HEK293 (cell line): ENCODE measurements at regions not wholly inside any gene's neighbourhood (a gene's known extent, or its start where the extent isn't known, plus 50 kb on each side); places are given as distances from the start of the nearest gene placed in this dataset.

ENCODE experiments used
- TCF7L2 ChIP-seq: IDR thresholded peaks from 2 replicates; pipeline ENCODE4 v1.6.1; 2011; ENCODE audit warnings: low read depth, mild to moderate bottlenecking, inconsistent platforms, low read length, moderate library complexity, borderline replicate concordance
- ZBTB17 ChIP-seq: fragments of 450-650 bp; formaldehyde crosslinking; IDR thresholded peaks from 2 replicates; pipeline ENCODE4 v1.5.1; 2016; ENCODE audit warnings: missing biosample characterization, missing genetic modification characterization
- ZNF157 ChIP-seq: fragments of 450-650 bp; formaldehyde crosslinking; IDR thresholded peaks from 2 replicates; pipeline ENCODE4 v1.5.1; 2016; ENCODE audit warnings: missing biosample characterization, missing genetic modification characterization
- ZNF274 ChIP-seq, 2 experiments: fragments of 200-500 bp in 1 of 2; fragments of 450-650 bp in 1 of 2; sonication (Bioruptor generic) in 1 of 2; formaldehyde crosslinking in 1 of 2; IDR thresholded peaks; 2 replicates each; pipeline versions ENCODE4 v1.5.1 to v1.6.1; 2014 to 2016; ENCODE audit warnings: borderline replicate concordance in 1 of 2, inconsistent platforms in 1 of 2, low read length in 1 of 2, missing biosample characterization in 1 of 2, missing genetic modification characterization in 1 of 2
- ZNF324 ChIP-seq: fragments of 450-650 bp; formaldehyde crosslinking; IDR thresholded peaks from 2 replicates; pipeline ENCODE4 v1.5.1; 2016; ENCODE audit warnings: missing biosample characterization, missing genetic modification characterization
- ZNF521 ChIP-seq: fragments of 450-650 bp; formaldehyde crosslinking; IDR thresholded peaks from 2 replicates; pipeline ENCODE4 v1.5.1; 2017; ENCODE audit warnings: missing biosample characterization, mild to moderate bottlenecking, missing genetic modification characterization
- ZNF629 ChIP-seq: fragments of 450-650 bp; formaldehyde crosslinking; IDR thresholded peaks from 2 replicates; pipeline ENCODE4 v1.5.1; 2017; ENCODE audit warnings: missing biosample characterization, missing genetic modification characterization
- TF ChIP-seq, protein P1 (sequence below): fragments of 450-650 bp; formaldehyde crosslinking; IDR thresholded peaks from 2 replicates; pipeline ENCODE4 v1.5.1; 2016; ENCODE audit warnings: missing biosample characterization, missing genetic modification characterization
- TF ChIP-seq, protein P2 (sequence below): fragments of 450-650 bp; formaldehyde crosslinking; IDR thresholded peaks from 2 replicates; pipeline ENCODE4 v1.5.1; 2016; ENCODE audit warnings: missing biosample characterization, missing genetic modification characterization
- TF ChIP-seq, protein P3 (sequence below): fragments of 450-650 bp; formaldehyde crosslinking; IDR thresholded peaks from 2 replicates; pipeline ENCODE4 v1.5.1; 2016; ENCODE audit warnings: missing biosample characterization, missing genetic modification characterization, low read depth

DNA sequence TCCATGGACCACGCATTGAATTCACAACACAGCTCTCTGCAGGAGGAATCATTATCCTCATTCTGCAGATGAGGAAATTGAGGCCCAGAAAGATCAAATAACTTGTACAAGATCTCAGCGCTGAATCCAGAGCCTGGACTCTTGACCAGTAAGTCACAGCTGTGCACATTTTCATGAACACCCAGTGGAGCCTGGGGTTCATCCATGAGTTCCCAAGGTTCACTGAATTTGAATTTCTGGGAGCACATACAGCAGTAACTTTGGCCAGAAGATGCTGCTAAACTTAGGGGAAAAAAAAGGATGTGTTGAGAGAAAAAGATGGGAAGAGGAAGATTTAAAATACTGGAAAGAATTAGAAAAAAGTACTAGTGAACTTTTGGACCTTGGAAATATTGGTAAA lies 218.7 kb upstream of the PPARGC1A start:
- TF ChIP-seq ZNF324 (no peak), ZNF157 (no peak), ZNF521 (no peak), TCF7L2 (no peak), ZNF274 (IDR thresholded peaks at IDR 0.05; ENCODE audit: low read length) (no peak), ZNF274 (tag by site-specific recombination; IDR thresholded peaks at IDR 0.05; ENCODE audit: borderline replicate concordance) (no peak), ZBTB17 (tag by site-specific recombination) (no peak), ZNF629 (tag by site-specific recombination) (no peak)
- TF ChIP-seq, protein P1, sequence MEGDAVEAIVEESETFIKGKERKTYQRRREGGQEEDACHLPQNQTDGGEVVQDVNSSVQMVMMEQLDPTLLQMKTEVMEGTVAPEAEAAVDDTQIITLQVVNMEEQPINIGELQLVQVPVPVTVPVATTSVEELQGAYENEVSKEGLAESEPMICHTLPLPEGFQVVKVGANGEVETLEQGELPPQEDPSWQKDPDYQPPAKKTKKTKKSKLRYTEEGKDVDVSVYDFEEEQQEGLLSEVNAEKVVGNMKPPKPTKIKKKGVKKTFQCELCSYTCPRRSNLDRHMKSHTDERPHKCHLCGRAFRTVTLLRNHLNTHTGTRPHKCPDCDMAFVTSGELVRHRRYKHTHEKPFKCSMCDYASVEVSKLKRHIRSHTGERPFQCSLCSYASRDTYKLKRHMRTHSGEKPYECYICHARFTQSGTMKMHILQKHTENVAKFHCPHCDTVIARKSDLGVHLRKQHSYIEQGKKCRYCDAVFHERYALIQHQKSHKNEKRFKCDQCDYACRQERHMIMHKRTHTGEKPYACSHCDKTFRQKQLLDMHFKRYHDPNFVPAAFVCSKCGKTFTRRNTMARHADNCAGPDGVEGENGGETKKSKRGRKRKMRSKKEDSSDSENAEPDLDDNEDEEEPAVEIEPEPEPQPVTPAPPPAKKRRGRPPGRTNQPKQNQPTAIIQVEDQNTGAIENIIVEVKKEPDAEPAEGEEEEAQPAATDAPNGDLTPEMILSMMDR (tag by site-specific recombination), result no peak
- TF ChIP-seq, protein P2, sequence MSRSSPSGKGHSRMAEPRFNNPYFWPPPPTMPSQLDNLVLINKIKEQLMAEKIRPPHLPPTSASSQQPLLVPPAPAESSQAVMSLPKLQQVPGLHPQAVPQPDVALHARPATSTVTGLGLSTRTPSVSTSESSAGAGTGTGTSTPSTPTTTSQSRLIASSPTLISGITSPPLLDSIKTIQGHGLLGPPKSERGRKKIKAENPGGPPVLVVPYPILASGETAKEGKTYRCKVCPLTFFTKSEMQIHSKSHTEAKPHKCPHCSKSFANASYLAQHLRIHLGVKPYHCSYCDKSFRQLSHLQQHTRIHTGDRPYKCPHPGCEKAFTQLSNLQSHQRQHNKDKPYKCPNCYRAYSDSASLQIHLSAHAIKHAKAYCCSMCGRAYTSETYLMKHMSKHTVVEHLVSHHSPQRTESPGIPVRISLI (tag by site-specific recombination), result no peak
- TF ChIP-seq, protein P3, sequence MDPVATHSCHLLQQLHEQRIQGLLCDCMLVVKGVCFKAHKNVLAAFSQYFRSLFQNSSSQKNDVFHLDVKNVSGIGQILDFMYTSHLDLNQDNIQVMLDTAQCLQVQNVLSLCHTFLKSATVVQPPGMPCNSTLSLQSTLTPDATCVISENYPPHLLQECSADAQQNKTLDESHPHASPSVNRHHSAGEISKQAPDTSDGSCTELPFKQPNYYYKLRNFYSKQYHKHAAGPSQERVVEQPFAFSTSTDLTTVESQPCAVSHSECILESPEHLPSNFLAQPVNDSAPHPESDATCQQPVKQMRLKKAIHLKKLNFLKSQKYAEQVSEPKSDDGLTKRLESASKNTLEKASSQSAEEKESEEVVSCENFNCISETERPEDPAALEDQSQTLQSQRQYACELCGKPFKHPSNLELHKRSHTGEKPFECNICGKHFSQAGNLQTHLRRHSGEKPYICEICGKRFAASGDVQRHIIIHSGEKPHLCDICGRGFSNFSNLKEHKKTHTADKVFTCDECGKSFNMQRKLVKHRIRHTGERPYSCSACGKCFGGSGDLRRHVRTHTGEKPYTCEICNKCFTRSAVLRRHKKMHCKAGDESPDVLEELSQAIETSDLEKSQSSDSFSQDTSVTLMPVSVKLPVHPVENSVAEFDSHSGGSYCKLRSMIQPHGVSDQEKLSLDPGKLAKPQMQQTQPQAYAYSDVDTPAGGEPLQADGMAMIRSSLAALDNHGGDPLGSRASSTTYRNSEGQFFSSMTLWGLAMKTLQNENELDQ, result no peak
